Thoracic aorta (tissue), 2 donors: ENCODE measurements at regions not wholly inside any gene's neighbourhood (a gene's known extent, or its start where the extent isn't known, plus 50 kb on each side); places are given as distances from the start of the nearest gene placed in this dataset.

Experiments
- ATAC-seq: fragments of 150-250 bp; one replicate; pipeline ENCODE4 v1.8.0; 2017; ENCODE audit warnings: low read depth; ENCODE audit not compliant: insufficient number of reproducible peaks, low FRiP score
- DNase-seq: peaks from one replicate; pipeline ENCODE4 v3.0.0-alpha.2; 2020; ENCODE audit warnings: low spot score
- H3K27ac ChIP-seq, 2 donors: fragments of 200-600 bp; sonication (generic); 1 replicate in 1 of 2; 2 replicates in 1 of 2; pipeline ENCODE4 v1.5.1; 2016; ENCODE audit warnings: mild to moderate bottlenecking in 2 of 2, moderate library complexity in 2 of 2
- H3K27me3 ChIP-seq: fragments of 200-600 bp; sonication (generic); replicated peaks from 2 replicates; pipeline ENCODE4 v1.6.0; 2016; ENCODE audit warnings: mild to moderate bottlenecking; ENCODE audit not compliant: insufficient read depth
- H3K36me3 ChIP-seq: fragments of 200-600 bp; sonication (generic); one replicate; pipeline ENCODE4 v1.5.1; 2016
- H3K4me1 ChIP-seq, 2 donors: fragments of 200-600 bp; sonication (generic); 1 replicate in 1 of 2; 2 replicates in 1 of 2; pipeline versions ENCODE4 v1.5.1 to v1.6.0; 2016; ENCODE audit warnings: low read depth in 2 of 2, mild to moderate bottlenecking in 1 of 2; ENCODE audit not compliant: control insufficient read depth in 1 of 2
- H3K4me3 ChIP-seq: fragments of 200-600 bp; sonication (generic); 2 replicates; pipeline ENCODE4 v1.5.1; 2016; ENCODE audit warnings: mild to moderate bottlenecking
- H3K9me3 ChIP-seq: fragments of 200-600 bp; sonication (generic); 2 replicates; pipeline ENCODE4 v1.5.1; 2016
- CTCF ChIP-seq: fragments of 200-600 bp; sonication (generic); IDR thresholded peaks from one replicate; pipeline ENCODE4 v1.5.1; 2019; ENCODE audit warnings: antibody characterized with exemption

- no peak for ATAC-seq
- no peaks in the 10 kb centered on the region for H3K36me3 ChIP-seq
- H3K4me3 ChIP-seq = no peak overlapping the region
- H3K27me3 ChIP-seq = no peaks in the 10 kb centered on the region
- no peak for TF ChIP-seq CTCF
- H3K9me3 ChIP-seq = no peaks in the 10 kb centered on the region
- H3K27ac ChIP-seq = no peak overlapping the region
- no peak for DNase-seq
- peaks cover 0 to 3% of the 10 kb centered on the region in 2 donors for H3K4me1 ChIP-seq
Observed at GRCh38 chr4:177638871-177639270, 196.6 kb upstream of the AGA start.

GRCh38 chr4:177640864-177641263 is 198.6 kb upstream of the AGA start:
- H3K27ac ChIP-seq = no peak overlapping the region
- DNase-seq (no peak), ATAC-seq (no peak)
- H3K4me3 ChIP-seq = no peak overlapping the region
- no peaks in the 10 kb centered on the region for H3K27me3 ChIP-seq
- H3K36me3 ChIP-seq = no peaks in the 10 kb centered on the region
- peaks cover 0 to 3% of the 10 kb centered on the region in 2 donors for H3K4me1 ChIP-seq
- TF ChIP-seq CTCF = no peak
- H3K9me3 ChIP-seq = no peaks in the 10 kb centered on the region

DNA sequence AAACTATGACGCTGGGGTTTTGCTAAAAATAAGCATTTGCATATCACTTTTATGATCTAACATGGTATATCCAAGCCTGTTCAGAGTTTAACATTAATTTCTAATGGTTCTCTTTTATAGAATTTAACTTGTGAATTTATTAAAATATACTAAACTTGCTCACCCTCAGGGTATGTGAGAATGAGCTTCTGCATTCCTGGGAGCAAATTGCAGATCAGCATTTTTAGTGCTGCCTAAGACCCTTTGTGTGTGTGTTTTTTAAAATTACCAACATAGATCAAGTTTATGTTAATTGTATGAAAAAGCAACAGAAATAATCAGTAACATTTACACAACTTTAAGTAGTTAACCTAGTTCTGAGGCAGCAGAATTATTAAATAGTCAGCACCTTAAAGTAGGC is 218.0 kb upstream of the AGA start:
- TF ChIP-seq CTCF = no peak
- no peak for ATAC-seq
- no peaks in the 10 kb centered on the region for H3K4me1 ChIP-seq
- no peak for DNase-seq
- no peaks in the 10 kb centered on the region for H3K27me3 ChIP-seq
- no peak overlapping the region for H3K4me3 ChIP-seq
- H3K36me3 ChIP-seq = no peaks in the 10 kb centered on the region
- no peak overlapping the region for H3K27ac ChIP-seq
- no peaks in the 10 kb centered on the region for H3K9me3 ChIP-seq

- ATAC-seq (no peak), DNase-seq (no peak)
- Histone ChIP-seq H3K36me3 (no peaks in the 10 kb centered on the region), H3K4me1 (no peaks in the 10 kb centered on the region), H3K4me3 (no peak overlapping the region), H3K9me3 (no peaks in the 10 kb centered on the region), H3K27ac (no peak overlapping the region), H3K27me3 (no peaks in the 10 kb centered on the region)
- no peak for TF ChIP-seq CTCF
Observed at GRCh38 chr4:177667687-177668086, 225.4 kb upstream of the AGA start.

DNA sequence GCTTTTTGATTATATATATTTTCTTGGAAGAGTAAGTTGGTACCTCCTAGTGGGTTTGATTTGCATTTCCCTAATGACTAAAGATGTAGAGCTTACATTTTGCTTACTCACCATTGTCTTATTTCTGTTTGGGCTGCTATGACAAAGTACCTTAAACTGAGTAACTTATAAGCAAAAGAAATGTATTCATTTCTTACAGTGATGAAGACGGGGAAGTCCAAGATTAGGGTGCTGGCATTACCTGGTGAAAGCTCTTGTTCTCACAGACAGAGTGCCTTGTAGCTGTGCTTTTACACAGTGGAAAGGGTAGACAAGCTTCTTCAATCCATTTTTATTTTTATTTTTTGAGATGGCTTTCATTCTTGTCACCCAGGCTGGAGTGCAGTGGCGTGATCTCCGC is 229.2 kb upstream of the AGA start:
- Histone ChIP-seq H3K27me3 (no peaks in the 10 kb centered on the region), H3K9me3 (no peaks in the 10 kb centered on the region), H3K4me1 (no peaks in the 10 kb centered on the region), H3K27ac (no peak overlapping the region), H3K36me3 (no peaks in the 10 kb centered on the region), H3K4me3 (no peak overlapping the region)
- ATAC-seq = no peak
- TF ChIP-seq CTCF = no peak
- DNase-seq = no peak
